SH-SY5Y (cell line): ENCODE measurements at regions not wholly inside any gene's neighbourhood (a gene's known extent, or its start where the extent isn't known, plus 50 kb on each side); places are given as distances from the start of the nearest gene placed in this dataset.

Experiments used
- GATA2 ChIP-seq: IDR thresholded peaks from 2 replicates; pipeline ENCODE4 v1.6.1; 2011; ENCODE audit warnings: mild to moderate bottlenecking, low read depth, low read length
- GATA3 ChIP-seq: IDR thresholded peaks from 2 replicates; pipeline ENCODE4 v1.6.1; 2011; ENCODE audit warnings: low read depth, mild to moderate bottlenecking, low read length, moderate library complexity

DNA sequence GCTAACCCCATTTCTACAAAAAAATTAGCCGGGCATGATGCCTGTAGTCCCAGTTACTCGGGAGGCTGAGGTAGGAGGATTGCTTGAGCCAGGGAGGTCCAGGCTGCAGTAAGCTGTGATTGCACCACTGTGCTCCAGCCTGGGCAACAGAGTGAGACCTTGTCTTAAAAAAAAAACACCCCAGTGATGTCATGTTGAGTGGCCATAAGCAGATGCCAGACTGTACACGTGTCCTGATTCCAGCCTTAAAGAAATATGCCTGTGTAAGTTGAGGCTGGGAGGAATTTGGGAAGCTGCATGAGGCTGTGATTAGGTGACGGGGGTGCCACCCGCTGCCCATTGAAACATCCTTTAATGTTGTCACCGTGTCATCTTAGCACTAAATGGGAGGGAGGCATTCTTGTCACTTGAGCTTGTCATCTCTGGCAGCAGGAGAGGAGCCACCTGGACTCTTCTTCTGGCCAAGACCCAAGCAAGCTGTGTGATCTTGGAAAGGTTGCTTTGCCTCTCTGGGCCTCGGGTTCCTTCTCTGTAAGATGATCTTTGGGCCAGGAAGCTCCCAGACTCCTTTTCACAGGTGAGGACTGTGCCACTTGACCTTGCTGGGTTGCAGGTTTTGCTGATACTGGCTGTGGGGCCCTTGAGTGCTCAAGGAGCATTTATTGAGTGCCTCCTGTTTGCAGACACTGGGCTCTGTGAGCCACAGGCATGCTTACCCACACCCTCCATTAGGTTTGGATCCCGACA lies 98.3 kb upstream of the CIBAR2 start:
- TF ChIP-seq GATA3 (no peak), GATA2 (no peak)

- TF ChIP-seq GATA2, result no peak
Observed at GRCh38 chr16:85211271-85211801, 99.1 kb upstream of the CIBAR2 start.

DNA sequence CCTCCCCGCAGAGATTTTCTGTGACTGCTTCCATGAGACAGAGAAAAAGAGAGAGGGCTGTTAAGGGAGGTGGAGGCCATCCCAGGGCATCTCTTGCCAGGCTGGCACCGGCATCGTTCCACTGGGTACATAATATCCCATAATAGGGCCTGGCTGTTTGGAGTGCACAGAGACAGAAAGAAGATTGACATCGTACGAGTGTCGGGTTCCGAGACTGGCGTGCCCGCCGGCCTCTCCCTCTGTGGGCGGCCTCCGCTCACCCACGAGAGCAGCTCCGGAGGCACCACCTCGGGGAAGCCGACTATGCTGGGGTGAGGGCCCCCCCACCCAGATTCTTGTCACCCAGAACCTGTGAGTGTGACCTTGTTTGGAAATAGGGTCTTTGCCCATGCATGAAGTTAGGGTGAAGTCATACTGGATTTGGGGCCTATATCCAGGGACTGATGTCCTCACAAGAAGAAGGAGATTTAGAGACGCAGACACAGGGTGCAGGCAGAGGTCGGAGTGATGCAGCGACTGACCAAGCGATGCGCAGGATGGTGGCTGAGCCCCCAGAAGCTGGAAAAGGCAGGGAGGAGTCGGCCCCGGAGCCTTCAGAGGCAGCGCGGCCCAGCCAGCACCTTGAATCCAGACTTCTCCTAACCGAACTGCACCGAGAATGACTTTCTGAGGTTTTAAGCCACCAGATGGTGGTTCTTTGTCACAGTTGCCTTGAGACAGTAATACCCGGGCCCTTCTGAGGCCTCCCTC lies 101.8 kb upstream of the CIBAR2 start:
- TF ChIP-seq GATA3 (no peak), GATA2 (no peak)

GRCh38 chr16:85215478-85216118 lies 103.3 kb upstream of the CIBAR2 start:
- TF ChIP-seq GATA3, result no peak
- no peak for TF ChIP-seq GATA2

DNA sequence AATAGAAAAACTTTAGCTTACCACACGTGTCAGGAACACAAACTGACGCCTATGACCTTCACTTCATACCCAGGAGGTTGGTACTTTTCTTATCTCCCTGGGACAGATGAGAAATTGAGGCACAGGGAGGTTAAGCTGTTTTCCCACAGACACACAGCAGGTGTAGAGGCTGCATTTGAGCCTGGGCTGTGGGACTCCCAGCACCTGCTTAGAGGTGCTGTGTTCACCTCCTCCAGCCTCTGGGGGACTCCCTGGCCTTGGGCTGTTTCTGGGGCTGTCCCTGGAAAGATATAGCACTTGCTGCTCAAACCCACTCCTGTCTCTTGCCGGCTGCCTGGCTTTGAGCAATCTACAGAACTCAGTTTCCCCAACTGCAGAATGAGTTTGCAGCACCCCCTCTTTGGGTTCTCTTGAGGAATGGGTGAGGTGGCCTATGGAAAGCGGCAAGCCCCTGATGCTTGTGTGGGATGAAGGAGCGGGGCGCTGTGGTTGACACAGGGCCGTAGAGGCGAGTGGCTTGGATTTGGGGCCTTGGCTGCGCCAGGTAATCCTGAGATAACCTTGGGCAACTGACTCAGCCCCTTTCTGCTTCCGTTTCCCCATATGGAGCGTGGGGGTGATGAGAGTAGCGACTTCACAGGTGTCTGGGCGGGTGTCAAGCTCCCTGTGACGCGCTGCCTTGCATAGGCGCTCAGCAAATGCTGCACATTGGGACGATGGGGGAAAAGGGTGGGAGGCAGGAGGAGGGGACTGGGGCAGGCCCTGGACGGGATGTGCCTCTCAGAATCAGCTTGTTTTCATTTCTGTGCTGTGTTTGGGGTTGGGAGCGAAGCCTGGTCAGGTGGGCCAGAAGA lies 104.5 kb upstream of the CIBAR2 start:
- no peak for TF ChIP-seq GATA3
- no peak for TF ChIP-seq GATA2

- TF ChIP-seq GATA2, result no peak
- TF ChIP-seq GATA3, result no peak
Observed at GRCh38 chr16:85220125-85220839, 108.0 kb upstream of the CIBAR2 start.

DNA sequence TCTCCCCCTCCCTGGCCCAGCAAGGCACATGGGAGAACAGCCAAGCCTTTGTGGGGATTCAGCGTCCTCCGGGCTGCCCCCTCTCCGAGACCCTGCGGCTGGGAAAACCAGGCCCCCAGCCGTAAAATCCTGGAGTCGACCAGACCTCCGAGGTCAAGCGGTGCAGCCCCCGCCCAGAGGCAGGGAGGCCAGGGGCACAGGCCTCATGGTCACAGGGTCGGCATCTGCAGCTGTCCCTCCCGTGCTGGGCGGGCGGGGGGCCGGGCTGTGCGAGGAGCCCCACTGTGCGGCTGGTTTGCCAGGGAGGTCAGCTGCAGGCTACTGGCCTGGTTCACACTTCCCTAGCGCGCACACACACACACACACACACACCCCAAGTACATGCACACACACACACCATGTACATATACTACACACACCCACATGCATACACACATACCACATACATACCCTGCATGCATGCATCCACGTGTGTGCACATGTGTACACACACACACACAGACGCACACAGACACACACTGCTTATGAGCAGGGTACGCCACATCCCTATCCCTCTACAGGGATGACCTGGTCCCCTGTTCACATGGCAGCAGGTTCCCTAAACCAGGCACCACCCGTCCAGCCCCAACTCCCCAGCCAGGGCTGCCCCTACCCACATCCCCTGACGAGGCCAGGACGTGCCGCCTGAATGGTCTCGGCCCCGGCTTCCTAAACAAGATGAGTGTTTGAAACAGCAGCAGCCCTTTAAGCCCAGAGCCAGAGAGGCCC lies 108.9 kb upstream of the CIBAR2 start:
- TF ChIP-seq GATA2, result no peak
- no peak for TF ChIP-seq GATA3

DNA sequence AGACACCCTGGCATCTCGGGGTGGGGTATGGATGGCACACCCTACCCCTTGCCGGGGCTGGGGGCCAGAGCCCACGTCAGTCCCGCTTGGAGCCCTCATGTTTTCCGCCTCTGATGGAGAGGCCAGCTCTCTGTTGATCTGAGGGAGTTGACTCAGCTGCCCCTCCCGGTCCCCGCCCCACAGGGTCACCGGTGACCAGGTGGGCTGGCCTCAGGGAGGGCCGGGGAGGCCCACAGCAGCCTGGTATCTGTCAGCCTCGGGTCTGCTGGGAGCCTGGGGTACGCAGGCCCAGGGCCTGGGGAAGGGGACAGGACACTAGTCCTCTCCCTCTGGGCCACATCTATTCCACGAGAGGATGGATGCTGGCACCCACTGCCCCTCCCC lies 109.5 kb upstream of the CIBAR2 start:
- TF ChIP-seq GATA3 (no peak), GATA2 (no peak)

DNA sequence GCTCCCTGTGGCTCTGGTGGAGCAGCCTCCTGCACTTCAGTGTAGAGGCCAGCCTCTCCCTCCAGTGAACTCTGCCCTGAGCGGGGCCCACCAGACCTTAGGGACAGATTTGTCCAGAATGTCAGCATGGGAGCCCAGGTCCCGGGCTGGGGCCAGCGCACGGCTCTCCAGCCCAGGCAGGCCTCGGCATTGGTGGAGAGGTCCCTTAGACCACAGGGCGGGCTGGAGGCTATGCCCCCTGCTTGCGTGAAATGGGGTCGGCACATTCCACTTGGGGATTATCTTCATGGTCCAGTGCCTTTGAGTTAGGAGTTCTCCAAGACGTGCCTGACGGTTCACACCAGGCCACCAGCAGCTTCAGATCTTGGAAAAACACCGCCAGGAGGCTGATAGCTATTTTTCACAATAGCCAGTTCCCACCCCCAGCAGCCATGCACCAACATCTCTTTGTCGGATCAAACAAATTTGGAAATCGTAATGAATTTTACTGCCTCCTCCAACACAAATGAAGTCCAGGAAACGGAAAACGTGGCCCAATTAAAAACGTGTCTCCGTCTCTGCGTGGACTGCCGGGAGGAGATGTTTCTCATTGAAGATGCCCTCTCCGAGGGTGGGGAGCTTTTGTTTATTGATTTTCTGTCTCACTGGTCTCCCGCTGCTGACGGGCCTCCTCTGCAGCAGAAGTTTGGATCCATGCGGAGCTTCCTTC lies 110.0 kb upstream of the CIBAR2 start:
- no peak for TF ChIP-seq GATA2
- no peak for TF ChIP-seq GATA3

- TF ChIP-seq GATA3 (no peak), GATA2 (no peak)
Observed at GRCh38 chr16:85225257-85225656, 113.0 kb upstream of the CIBAR2 start.

GRCh38 chr16:85225721-85226120 lies 113.4 kb upstream of the CIBAR2 start:
- TF ChIP-seq GATA2, result no peak
- no peak for TF ChIP-seq GATA3

DNA sequence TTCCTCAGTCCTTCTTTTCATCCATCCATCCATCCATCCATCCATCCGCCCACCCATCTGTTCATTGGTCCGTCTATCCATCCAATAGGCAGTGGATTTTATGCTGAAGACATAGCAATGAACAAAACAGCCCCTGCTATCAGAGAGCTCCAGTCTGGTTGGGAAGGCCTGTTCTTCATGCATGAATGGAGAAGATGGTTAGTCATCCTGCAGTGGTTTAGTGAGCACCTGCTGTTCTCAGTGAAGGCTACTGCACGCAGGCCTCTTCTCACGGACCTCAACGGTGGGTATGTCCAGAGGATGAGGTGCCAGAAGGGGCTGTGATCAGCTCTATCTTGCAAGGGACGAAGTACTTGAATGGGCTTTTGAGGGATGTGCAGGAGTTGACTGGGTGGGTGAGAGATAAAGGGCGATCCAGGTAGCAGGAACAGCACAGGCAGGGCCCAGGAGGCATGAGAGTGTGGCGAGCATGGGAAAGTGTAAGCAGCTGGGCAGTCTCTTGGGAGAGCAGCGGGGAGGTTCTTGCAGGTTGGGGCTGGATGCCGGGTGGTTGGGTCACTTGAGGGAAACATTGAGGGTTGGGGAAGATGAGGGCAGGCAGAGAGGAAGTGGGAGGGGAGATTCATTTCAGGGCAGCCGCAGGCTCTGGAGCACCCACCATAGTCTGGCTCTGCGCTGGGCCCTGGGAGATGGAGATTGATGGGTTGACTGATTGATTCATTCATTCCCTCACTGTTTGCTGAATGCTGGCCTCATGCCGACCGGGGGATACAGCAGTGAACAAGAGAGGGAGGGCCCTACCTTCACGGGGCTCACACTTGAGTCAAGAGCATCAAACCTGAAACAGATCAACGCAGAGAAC lies 115.0 kb upstream of the CIBAR2 start:
- TF ChIP-seq GATA2 (no peak), GATA3 (no peak)
